ENCODE measurements at regions not wholly inside any gene's neighbourhood (a gene's known extent, or its start where the extent isn't known, plus 50 kb on each side); places are given as distances from the start of the nearest gene placed in this dataset.
"Not testable (repeated sequence)": the region's sequence is repeated elsewhere in the genome, so short reads cannot be mapped to it uniquely, and the experiment has no call there.

GRCh38 chr3:90180543-90180942 lies 1073.1 kb downstream of the EPHA3 start:
- in situ Hi-C loops (cut with HindIII; ENCODE audit: low sequenced_read_pairs), result no loop called here

- in situ Hi-C loops (cut with HindIII; ENCODE audit: low sequenced_read_pairs), result not testable (repeated sequence)
Observed at GRCh38 chr3:90182291-90182976, 1075.0 kb downstream of the EPHA3 start.

DNA sequence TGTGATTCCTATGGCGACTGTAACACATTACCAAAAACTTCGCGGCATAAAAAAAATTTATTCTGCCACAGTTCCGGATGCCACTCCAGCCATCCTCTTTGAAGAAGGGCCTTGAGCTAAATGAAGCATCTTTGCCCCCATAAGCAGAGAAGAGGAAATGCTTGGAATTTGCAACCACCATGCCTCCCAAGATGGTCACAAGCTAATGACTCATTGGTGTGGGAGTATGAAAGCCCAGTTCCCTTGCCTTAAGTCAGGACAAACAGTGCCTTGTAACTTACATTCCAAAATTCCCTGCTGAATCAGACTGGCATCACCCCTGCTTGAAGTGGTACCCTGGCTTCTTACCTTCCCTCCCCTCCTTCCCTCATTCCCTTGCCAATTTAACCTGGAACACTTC lies 1077.4 kb downstream of the EPHA3 start:
- in situ Hi-C loops (cut with HindIII; ENCODE audit: low sequenced_read_pairs), result no loop called here

GRCh38 chr3:90197383-90197782 lies 1090.0 kb downstream of the EPHA3 start:
- in situ Hi-C loops (cut with HindIII; ENCODE audit: low sequenced_read_pairs), result not testable (repeated sequence)

- in situ Hi-C loops (cut with HindIII; ENCODE audit: low sequenced_read_pairs), result not testable (repeated sequence)
Observed at GRCh38 chr3:90202931-90203330, 1095.5 kb downstream of the EPHA3 start.

DNA sequence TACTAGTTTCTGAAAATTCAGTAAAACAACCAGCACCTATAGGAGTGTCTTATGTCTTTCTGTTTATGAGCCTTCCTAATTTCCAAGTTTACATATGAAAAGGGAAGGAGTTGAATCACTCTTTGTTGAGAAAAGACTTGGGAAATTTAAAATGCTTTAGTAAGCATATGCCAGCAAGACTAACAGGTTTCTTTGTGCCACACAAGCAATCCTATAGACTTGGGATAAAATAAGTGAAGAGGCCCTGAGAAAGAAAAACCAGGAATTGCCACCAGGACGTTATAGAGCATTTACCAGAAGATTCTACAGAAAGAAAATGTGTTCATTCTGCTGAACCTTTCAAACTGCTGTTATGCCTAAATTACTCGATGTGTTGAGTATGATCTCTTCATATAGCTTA lies 1099.1 kb downstream of the EPHA3 start:
- in situ Hi-C loops (cut with HindIII; ENCODE audit: low sequenced_read_pairs), result not testable (repeated sequence)

GRCh38 chr3:90207353-90208097 lies 1100.1 kb downstream of the EPHA3 start:
- in situ Hi-C loops (cut with HindIII; ENCODE audit: low sequenced_read_pairs), result not testable (repeated sequence)

DNA sequence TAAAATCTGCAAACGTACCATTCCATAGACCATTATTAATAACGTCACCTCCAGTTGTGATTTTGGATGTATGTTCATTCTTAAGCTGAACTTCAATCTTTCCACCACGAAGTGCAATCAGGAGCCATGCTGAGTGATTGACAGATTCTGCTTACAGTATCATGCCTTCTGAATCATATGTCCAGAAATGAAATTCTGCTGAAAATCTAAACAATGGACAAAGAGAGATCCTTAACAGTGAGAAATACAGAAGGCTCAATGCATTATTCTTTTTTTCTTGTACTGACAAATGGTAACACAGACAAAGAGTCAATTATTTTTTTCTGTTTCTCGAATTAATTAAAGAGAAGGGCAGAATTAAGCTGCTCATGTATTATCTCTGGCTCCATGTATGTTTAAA lies 1114.5 kb downstream of the EPHA3 start:
- in situ Hi-C loops (cut with HindIII; ENCODE audit: low sequenced_read_pairs), result no loop called here

- in situ Hi-C loops (cut with HindIII; ENCODE audit: low sequenced_read_pairs), result no loop called here
Observed at GRCh38 chr3:90241481-90241880, 1134.1 kb downstream of the EPHA3 start.

DNA sequence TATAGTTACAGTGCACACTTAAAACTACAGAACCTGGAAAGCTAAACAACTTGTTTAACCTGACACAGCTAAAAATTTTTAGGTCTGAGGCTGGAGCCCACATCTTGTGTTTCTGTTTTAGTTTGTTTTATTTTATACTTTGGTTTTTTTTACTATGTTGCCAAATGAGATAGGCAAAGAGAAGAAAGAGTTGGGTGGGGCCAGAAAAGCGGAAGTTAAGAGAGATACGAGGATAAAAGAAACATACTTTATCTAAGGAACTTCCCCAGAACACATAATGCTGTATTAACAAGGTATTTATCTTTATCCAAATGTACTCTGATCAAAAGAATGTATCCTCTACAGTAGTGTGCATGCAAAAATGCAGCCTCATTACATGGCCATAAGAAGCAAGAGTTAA lies 1145.7 kb downstream of the EPHA3 start:
- in situ Hi-C loops (cut with HindIII; ENCODE audit: low sequenced_read_pairs), result no loop called here

- in situ Hi-C loops (cut with HindIII; ENCODE audit: low sequenced_read_pairs), result no loop called here
Observed at GRCh38 chr3:90261481-90262433, 1154.3 kb downstream of the EPHA3 start.

All from endothelial cell of hepatic sinusoid (primary cell).